ENCODE measurements at regions not wholly inside any gene's neighbourhood (a gene's known extent, or its start where the extent isn't known, plus 50 kb on each side); places are given as distances from the start of the nearest gene placed in this dataset.

DNA sequence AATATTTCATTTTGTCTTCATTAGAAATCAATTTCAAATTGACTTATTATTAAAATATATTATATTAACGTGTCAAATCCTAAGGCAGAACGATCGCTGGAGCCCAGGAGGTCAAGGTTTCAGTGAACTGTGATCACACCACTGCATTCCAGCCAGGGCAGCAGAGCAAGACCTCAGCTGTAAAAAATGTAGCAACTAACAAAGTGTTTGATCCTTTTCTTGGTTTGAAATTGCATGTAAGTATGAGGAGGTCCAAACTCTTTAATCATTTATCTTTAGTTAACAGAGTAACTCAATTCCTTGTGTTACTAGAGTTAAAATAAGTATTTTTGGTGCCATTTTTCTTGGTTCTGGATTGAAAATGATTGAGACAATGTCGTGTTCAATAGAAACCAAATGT is 1033.9 kb downstream of the NLGN4X start:
- H3K27me3 ChIP-seq (ENCODE audit: insufficient read depth, low read length): no peaks in the 10 kb centered on the region
- no peaks in the 10 kb centered on the region for H3K9me3 ChIP-seq (ENCODE audit: low read length)
- no peak overlapping the region for H2AFZ ChIP-seq (ENCODE audit: low read depth, low read length)
- H3K4me1 ChIP-seq (ENCODE audit: insufficient read depth, low read length): no peaks in the 10 kb centered on the region
- H3K36me3 ChIP-seq (ENCODE audit: insufficient read depth, low read length): no peaks in the 10 kb centered on the region
- no peak overlapping the region for H3K4me3 ChIP-seq (ENCODE audit: low read length)

DNA sequence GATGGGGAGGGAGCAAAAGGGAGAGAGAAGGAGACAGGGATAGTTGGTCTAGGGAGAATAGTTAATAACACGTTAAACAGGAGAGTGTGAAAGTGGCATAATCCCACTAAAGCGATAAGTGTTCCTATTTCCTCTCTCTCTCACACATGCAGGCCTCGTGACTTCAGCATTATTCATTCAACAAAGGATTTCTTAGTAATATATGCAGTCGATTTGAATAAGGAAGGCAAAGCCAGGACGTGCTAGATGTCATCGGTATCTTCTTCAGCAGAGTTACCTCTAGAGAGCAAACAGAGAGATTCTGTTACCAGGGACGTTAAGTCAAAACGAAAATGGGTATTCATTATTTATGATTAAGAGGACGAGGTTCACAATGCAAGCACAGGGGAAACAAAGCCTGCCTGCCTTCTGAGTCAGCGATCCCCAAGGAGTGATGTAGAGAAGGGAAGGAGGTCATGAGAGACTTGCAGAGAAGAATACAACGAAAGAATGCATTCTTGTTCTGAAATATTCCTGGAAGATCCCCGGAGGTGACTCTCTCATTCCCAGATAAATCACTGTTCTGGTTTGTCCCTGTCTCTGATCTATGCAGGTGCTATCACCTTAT is 1048.4 kb downstream of the NLGN4X start:
- Histone ChIP-seq H3K4me3 (ENCODE audit: low read length) (peak overlapping the region; percentile 27), H3K27me3 (ENCODE audit: insufficient read depth, low read length) (no peaks in the 10 kb centered on the region), H3K36me3 (ENCODE audit: insufficient read depth, low read length) (no peaks in the 10 kb centered on the region), H3K4me1 (ENCODE audit: insufficient read depth, low read length) (peaks cover 17% of the 10 kb centered on the region), H2AFZ (ENCODE audit: low read depth, low read length) (peak overlapping the region; percentile 28), H3K9me3 (ENCODE audit: low read length) (no peaks in the 10 kb centered on the region)

DNA sequence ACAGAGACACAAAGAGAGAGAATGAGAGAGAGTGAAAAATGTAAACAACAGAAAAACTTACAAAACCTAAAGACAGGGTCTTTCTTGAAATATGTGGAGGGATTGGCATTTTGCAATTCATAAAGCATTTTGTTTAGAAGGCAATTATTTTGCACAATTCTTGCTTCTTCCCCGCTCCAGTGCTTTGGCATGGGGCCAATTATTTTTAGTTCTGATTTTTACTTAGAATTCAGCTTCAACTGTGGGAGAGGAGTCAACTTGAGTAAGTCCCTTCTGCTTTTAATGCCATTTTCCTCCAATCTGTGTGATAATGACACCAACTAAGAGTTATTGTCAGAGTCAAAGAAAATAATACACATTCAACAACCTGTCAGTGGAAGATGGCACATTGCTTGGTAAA is 1051.9 kb downstream of the NLGN4X start:
- H3K27me3 ChIP-seq (ENCODE audit: insufficient read depth, low read length): no peaks in the 10 kb centered on the region
- peak overlapping the region; percentile 23 for H2AFZ ChIP-seq (ENCODE audit: low read depth, low read length)
- no peak overlapping the region for H3K4me3 ChIP-seq (ENCODE audit: low read length)
- H3K9me3 ChIP-seq (ENCODE audit: low read length): no peaks in the 10 kb centered on the region
- H3K36me3 ChIP-seq (ENCODE audit: insufficient read depth, low read length): no peaks in the 10 kb centered on the region
- H3K4me1 ChIP-seq (ENCODE audit: insufficient read depth, low read length): peaks cover 17% of the 10 kb centered on the region

DNA sequence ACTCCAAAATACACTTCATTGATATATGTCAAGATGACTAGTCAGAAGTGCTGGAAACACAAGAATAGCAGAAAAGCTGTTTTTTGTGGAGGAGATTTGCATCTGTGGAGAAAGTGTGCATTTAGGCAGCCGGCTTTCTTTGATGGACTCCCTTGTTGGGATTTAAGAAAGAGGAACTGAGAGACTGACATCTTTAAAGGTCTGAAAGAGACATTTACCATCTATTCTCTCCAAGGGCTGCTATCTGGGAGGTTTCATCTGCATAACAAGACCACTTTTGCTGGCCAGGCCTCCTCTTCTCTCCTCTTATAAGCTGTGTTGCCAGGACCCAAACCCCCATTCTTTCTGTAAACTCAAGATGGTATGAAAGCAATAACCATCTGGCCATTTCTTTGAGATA is 1065.0 kb downstream of the NLGN4X start:
- Histone ChIP-seq H2AFZ (ENCODE audit: low read depth, low read length) (no peak overlapping the region), H3K36me3 (ENCODE audit: insufficient read depth, low read length) (no peaks in the 10 kb centered on the region), H3K4me1 (ENCODE audit: insufficient read depth, low read length) (no peaks in the 10 kb centered on the region), H3K9me3 (ENCODE audit: low read length) (peaks cover 2% of the 10 kb centered on the region), H3K27me3 (ENCODE audit: insufficient read depth, low read length) (no peaks in the 10 kb centered on the region), H3K4me3 (ENCODE audit: low read length) (no peak overlapping the region)

DNA sequence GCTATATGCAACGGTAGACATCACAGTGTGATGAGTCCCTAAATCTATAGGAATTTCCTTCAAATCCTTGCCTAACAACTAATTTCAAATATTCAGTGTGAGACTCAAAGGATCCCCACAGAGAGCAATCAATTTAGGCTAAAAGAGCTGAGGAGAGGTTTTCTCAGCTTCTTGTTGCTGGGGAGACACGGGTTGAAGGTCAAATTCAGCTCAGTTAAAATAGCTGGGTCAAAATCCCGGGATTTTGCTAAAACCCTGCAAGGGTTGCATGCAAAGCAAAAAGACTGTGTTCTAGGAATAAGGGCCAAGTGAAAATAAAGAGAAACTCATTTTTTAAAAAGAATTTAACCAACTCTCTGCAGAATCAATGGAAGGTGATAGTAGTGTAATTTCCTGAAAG is 1073.4 kb downstream of the NLGN4X start:
- Histone ChIP-seq H2AFZ (ENCODE audit: low read depth, low read length) (no peak overlapping the region), H3K36me3 (ENCODE audit: insufficient read depth, low read length) (no peaks in the 10 kb centered on the region), H3K9me3 (ENCODE audit: low read length) (no peaks in the 10 kb centered on the region), H3K4me3 (ENCODE audit: low read length) (no peak overlapping the region), H3K4me1 (ENCODE audit: insufficient read depth, low read length) (peaks cover 12% of the 10 kb centered on the region), H3K27me3 (ENCODE audit: insufficient read depth, low read length) (no peaks in the 10 kb centered on the region)

DNA sequence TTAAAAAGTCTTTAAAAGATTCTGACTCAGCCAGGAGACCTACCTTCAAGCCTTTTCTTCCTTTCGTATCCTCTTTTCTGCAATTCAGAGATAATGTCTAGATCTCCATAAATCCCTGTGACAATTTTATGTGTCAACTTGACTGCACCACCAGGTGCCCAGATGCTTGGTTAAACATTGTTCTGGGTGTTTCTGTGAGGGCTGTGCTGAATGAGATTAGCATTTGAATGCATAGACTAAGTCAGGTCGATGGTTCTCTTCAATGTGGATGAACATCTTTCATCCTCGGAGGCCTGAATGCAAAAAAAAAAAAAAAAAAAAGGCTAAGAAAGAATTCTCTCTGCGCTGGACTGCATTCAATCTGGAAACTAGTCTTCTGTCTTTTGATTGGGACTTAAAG is 1082.7 kb downstream of the NLGN4X start:
- Histone ChIP-seq H3K4me1 (ENCODE audit: insufficient read depth, low read length) (no peaks in the 10 kb centered on the region), H3K9me3 (ENCODE audit: low read length) (no peaks in the 10 kb centered on the region), H3K4me3 (ENCODE audit: low read length) (no peak overlapping the region), H2AFZ (ENCODE audit: low read depth, low read length) (no peak overlapping the region), H3K36me3 (ENCODE audit: insufficient read depth, low read length) (no peaks in the 10 kb centered on the region), H3K27me3 (ENCODE audit: insufficient read depth, low read length) (no peaks in the 10 kb centered on the region)

DNA sequence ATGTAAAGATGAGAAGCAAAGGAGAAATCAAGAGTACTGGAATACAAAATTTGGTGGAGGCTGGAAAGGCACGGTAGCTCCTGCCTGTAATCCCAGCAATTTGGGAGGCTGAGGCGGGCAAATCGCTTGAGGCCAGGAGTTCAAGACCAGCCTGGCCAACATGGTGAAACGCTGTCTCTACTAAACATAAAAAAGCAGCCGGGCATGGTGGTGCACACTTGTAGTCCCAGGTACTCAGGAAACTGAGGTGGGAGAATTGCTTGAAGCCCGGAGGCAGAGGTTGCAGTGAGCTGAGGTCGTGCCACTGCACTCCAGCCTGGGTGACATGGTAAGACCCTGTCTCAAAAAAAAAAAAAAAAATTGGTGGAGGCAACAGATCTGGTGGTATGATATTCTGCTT is 1086.0 kb downstream of the NLGN4X start:
- no peak overlapping the region for H2AFZ ChIP-seq (ENCODE audit: low read depth, low read length)
- H3K9me3 ChIP-seq (ENCODE audit: low read length): no peaks in the 10 kb centered on the region
- H3K4me1 ChIP-seq (ENCODE audit: insufficient read depth, low read length): no peaks in the 10 kb centered on the region
- no peak overlapping the region for H3K4me3 ChIP-seq (ENCODE audit: low read length)
- no peaks in the 10 kb centered on the region for H3K36me3 ChIP-seq (ENCODE audit: insufficient read depth, low read length)
- H3K27me3 ChIP-seq (ENCODE audit: insufficient read depth, low read length): no peaks in the 10 kb centered on the region

DNA sequence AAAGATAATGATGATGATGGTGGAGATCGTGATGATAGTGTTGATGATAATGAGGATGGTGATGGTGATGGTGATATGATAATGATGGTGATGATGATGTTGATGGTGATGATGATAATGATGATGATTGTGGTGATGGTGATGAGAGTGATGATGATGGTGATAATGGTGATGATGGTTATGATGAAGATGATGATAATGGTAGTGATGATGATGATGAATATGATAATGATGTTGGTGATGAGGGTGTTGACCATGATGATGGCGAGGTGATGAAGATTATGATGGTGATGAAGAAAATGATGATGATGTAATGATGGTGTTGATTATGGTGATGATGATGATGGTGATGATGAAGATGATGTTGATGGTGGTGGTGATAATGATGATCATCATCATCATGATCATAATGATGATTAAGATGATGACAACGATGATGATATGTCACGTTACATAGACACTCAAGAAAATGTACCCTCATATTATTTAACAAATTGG is 1106.4 kb downstream of the NLGN4X start:
- Histone ChIP-seq H3K27me3 (ENCODE audit: insufficient read depth, low read length) (no peaks in the 10 kb centered on the region), H3K4me3 (ENCODE audit: low read length) (no peak overlapping the region), H2AFZ (ENCODE audit: low read depth, low read length) (no peak overlapping the region), H3K4me1 (ENCODE audit: insufficient read depth, low read length) (no peaks in the 10 kb centered on the region), H3K9me3 (ENCODE audit: low read length) (no peaks in the 10 kb centered on the region), H3K36me3 (ENCODE audit: insufficient read depth, low read length) (no peaks in the 10 kb centered on the region)

DNA sequence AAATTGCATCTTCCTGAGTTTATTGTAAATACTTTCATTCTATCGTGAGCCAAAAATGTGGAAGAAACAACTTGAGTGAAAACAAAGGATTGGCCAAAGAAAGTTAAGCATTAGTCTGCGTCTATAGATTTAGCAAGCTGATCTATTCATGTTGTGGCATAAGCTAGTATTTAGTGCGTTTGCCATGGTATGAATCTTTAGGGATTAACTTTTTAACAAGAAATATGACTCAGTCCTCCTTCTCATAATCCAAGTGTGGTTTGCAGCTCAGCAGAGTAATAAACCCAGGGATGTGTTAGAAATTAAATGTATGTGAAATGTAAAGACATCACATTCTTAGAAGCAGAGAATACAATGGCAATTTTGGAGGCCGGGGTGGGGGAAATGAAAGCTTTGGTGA is 1110.9 kb downstream of the NLGN4X start:
- Histone ChIP-seq H3K27me3 (ENCODE audit: insufficient read depth, low read length) (no peaks in the 10 kb centered on the region), H2AFZ (ENCODE audit: low read depth, low read length) (no peak overlapping the region), H3K4me3 (ENCODE audit: low read length) (no peak overlapping the region), H3K9me3 (ENCODE audit: low read length) (no peaks in the 10 kb centered on the region), H3K4me1 (ENCODE audit: insufficient read depth, low read length) (no peaks in the 10 kb centered on the region), H3K36me3 (ENCODE audit: insufficient read depth, low read length) (no peaks in the 10 kb centered on the region)

DNA sequence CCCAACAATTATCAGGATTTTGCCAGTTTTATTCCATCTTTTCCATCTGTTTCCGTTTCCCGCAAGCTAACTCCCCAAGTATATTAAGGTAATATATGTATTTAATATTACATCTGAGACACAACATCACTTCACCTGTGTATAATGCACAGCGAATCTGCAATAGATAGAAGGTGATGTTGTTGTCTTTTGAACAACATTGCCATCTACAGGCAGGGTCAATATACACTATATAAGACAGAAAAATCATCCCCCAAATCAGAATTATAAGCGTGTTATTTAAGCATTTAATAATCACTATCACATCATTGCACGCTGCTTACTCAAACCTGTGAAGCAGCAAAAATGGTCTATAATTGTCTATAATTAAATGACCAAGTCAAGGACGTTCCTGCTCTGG is 1115.5 kb downstream of the NLGN4X start:
- Histone ChIP-seq H3K9me3 (ENCODE audit: low read length) (no peaks in the 10 kb centered on the region), H3K4me1 (ENCODE audit: insufficient read depth, low read length) (no peaks in the 10 kb centered on the region), H3K4me3 (ENCODE audit: low read length) (no peak overlapping the region), H3K36me3 (ENCODE audit: insufficient read depth, low read length) (no peaks in the 10 kb centered on the region), H2AFZ (ENCODE audit: low read depth, low read length) (no peak overlapping the region), H3K27me3 (ENCODE audit: insufficient read depth, low read length) (no peaks in the 10 kb centered on the region)

DNA sequence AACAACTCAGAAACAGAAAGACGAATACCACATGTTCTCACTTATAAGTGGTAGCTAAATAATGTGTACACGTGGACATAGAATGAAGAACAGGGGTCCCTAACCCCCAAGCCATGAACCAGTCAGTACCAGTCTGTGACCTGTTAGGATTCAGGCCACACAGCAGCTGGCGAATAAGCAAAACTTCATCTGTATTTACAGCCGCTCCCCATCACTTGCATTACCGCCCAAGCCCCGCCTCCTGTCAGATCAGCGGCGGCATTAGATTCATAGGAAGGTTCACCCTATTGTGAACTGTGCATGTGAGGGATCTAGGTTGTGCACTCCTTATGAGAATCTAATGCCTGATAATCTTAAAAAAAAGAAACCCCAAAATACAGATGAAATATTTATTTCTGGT is 1128.7 kb downstream of the NLGN4X start:
- no peaks in the 10 kb centered on the region for H3K36me3 ChIP-seq (ENCODE audit: insufficient read depth, low read length)
- H3K4me1 ChIP-seq (ENCODE audit: insufficient read depth, low read length): no peaks in the 10 kb centered on the region
- no peak overlapping the region for H3K4me3 ChIP-seq (ENCODE audit: low read length)
- H3K9me3 ChIP-seq (ENCODE audit: low read length): no peaks in the 10 kb centered on the region
- no peak overlapping the region for H2AFZ ChIP-seq (ENCODE audit: low read depth, low read length)
- no peaks in the 10 kb centered on the region for H3K27me3 ChIP-seq (ENCODE audit: insufficient read depth, low read length)

DNA sequence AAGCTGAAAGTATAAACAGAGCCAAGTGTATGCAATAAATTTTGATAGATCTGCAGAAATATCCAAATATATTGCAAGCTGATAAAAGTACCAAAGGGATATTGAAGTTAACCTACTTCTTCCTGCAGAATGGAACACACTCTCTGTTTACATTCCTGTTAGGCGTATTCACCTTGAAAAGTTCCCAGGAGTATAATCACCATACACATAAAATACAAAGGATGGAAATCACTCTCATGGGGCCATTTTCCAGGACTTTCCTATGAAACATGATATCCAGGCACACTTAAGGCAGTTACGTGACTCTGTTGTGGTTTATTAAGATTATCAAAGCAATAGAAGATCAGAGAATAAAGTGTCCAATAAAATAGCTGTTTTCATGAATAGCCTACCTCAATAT is 1142.3 kb downstream of the NLGN4X start:
- no peaks in the 10 kb centered on the region for H3K9me3 ChIP-seq (ENCODE audit: low read length)
- H2AFZ ChIP-seq (ENCODE audit: low read depth, low read length): no peak overlapping the region
- H3K27me3 ChIP-seq (ENCODE audit: insufficient read depth, low read length): no peaks in the 10 kb centered on the region
- H3K4me3 ChIP-seq (ENCODE audit: low read length): no peak overlapping the region
- no peaks in the 10 kb centered on the region for H3K36me3 ChIP-seq (ENCODE audit: insufficient read depth, low read length)
- H3K4me1 ChIP-seq (ENCODE audit: insufficient read depth, low read length): peaks cover 19% of the 10 kb centered on the region

DNA sequence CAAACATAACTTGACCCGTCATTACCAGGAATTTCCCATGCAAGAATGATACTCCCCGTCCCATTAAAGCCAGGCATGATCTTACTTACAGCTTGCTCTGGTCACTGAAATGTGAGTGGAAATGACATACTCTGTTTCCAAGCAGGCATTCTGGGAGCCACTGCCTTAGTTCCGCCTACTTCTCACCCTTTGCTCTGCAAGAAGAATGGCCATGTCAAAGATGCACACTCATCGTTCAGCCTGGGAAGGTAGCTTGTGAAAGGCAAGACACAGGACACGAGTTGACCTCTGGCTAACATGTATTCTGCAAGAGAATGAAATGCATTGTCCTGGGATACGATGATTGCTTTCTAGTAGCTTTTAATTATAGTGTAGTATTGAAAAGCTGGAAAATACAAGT is 1144.4 kb downstream of the NLGN4X start:
- Histone ChIP-seq H3K36me3 (ENCODE audit: insufficient read depth, low read length) (no peaks in the 10 kb centered on the region), H2AFZ (ENCODE audit: low read depth, low read length) (no peak overlapping the region), H3K4me3 (ENCODE audit: low read length) (no peak overlapping the region), H3K4me1 (ENCODE audit: insufficient read depth, low read length) (peaks cover 14% of the 10 kb centered on the region), H3K9me3 (ENCODE audit: low read length) (no peaks in the 10 kb centered on the region), H3K27me3 (ENCODE audit: insufficient read depth, low read length) (no peaks in the 10 kb centered on the region)

DNA sequence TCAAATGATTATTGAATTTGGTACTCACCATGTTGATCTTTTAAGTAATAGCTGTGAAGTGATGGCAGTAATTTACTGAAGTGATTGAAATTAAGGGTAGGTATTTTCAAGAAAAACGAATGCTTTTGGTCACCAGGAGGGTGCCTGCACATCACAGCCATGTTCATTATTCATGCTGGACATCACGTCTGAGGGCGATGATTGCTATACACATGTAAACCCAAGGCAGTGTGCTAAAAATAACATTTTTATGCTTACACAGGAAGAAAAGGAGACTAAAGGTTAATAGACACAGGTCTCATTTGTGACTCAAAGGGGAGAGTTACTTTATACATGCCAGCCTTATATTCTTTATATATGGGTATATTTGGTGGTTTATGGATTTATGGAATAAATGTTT is 1146.0 kb downstream of the NLGN4X start:
- H3K27me3 ChIP-seq (ENCODE audit: insufficient read depth, low read length): no peaks in the 10 kb centered on the region
- no peaks in the 10 kb centered on the region for H3K36me3 ChIP-seq (ENCODE audit: insufficient read depth, low read length)
- no peaks in the 10 kb centered on the region for H3K9me3 ChIP-seq (ENCODE audit: low read length)
- no peak overlapping the region for H2AFZ ChIP-seq (ENCODE audit: low read depth, low read length)
- H3K4me3 ChIP-seq (ENCODE audit: low read length): no peak overlapping the region
- H3K4me1 ChIP-seq (ENCODE audit: insufficient read depth, low read length): peaks cover 14% of the 10 kb centered on the region
